SJCRH30 (cell line): ENCODE measurements at regions not wholly inside any gene's neighbourhood (a gene's known extent, or its start where the extent isn't known, plus 50 kb on each side); places are given as distances from the start of the nearest gene placed in this dataset.
A peak's percentile ranks its signal among the peaks of the same experiment; 100 is the strongest.

Experiments
- DNase-seq, 2 experiments: peaks; one replicate each; pipeline ENCODE4 v3.0.0-alpha.2; 2015 to 2020
- H3K27ac ChIP-seq: fragments of 250-450 bp; sonication (Bioruptor Pico); 2 replicates; pipeline ENCODE4 v1.5.1; 2020; ENCODE audit warnings: mild to moderate bottlenecking, moderate library complexity
- H3K27me3 ChIP-seq: fragments of 250-450 bp; sonication (Bioruptor Pico); 2 replicates; pipeline ENCODE4 v1.5.1; 2020; ENCODE audit warnings: mild to moderate bottlenecking, moderate library complexity
- H3K36me3 ChIP-seq: fragments of 250-450 bp; sonication (Bioruptor Pico); 2 replicates; pipeline ENCODE4 v1.5.1; 2020; ENCODE audit warnings: mild to moderate bottlenecking, moderate library complexity
- H3K4me1 ChIP-seq: fragments of 250-450 bp; sonication (Bioruptor Pico); 2 replicates; pipeline ENCODE4 v1.5.1; 2020; ENCODE audit warnings: mild to moderate bottlenecking, moderate library complexity
- H3K4me3 ChIP-seq: fragments of 250-450 bp; sonication (Bioruptor Pico); 2 replicates; pipeline ENCODE4 v1.5.1; 2020; ENCODE audit warnings: mild to moderate bottlenecking, moderate library complexity
- H3K9me3 ChIP-seq: fragments of 250-450 bp; sonication (Bioruptor Pico); replicated peaks from 2 replicates; pipeline ENCODE4 v1.5.1; 2020; ENCODE audit warnings: mild to moderate bottlenecking, moderate library complexity

DNA sequence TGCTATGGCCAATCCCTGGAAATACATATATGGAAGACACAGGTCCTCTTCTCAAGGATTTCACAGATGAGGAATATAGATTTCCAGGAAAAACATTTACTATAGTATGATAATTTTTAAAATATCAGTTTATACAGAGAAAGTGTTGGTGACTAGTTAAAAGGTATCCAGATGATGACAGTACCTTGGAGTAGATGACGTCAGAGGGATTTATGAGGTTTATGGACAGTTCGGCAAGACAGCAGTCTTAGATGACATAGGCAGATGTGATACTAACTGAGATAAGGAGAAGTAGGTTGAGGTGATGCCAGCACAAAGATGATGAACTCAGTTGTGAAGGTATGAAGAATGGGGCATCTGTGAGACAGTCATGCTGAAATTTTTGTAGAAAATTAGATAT lies 750.3 kb downstream of the PRELID2 start:
- no peaks in the 10 kb centered on the region for H3K27me3 ChIP-seq
- H3K27ac ChIP-seq: no peak overlapping the region
- H3K9me3 ChIP-seq: no peaks in the 10 kb centered on the region
- DNase-seq: no peak
- H3K4me3 ChIP-seq: no peak overlapping the region
- H3K4me1 ChIP-seq: no peaks in the 10 kb centered on the region
- H3K36me3 ChIP-seq: no peaks in the 10 kb centered on the region

DNA sequence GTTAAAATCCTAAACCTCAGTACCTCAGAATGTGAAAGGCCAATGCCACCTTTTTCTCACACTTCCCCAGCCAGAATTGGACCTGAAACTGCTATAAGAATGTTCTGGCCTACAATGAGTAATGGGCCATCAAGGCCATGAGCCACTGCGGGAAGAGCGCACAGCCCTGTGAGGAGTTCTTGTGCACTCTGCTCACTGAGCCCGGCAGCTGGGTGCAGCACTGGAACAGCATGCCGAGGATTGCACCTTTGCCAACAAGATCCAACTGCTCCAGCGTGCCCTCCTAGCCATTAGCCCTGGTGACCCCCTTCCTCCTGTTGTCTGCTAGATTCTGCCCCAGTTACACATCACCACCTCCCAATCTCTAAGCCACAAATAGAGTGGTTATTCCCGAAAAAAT lies 758.1 kb downstream of the PRELID2 start:
- H3K9me3 ChIP-seq: no peaks in the 10 kb centered on the region
- no peaks in the 10 kb centered on the region for H3K36me3 ChIP-seq
- no peak overlapping the region for H3K4me3 ChIP-seq
- H3K27me3 ChIP-seq: no peaks in the 10 kb centered on the region
- no peak for DNase-seq
- no peaks in the 10 kb centered on the region for H3K4me1 ChIP-seq
- no peak overlapping the region for H3K27ac ChIP-seq

DNA sequence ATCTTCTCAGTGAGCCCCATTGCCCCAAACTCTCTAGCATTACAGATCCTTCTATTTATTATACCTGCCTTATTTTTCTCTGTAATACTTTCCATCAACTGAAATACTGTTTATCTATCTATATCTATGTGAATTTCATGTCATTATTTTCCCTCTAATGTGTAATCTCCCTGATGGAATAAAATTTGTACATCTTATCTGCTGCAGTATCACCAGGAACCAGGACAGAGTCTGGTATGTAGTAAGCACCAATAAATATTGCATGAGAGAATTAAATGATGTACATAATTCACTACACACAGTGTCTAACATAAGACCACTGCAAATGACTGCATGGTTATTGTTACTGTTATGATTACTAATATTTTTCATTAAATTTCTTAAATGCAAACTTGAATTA lies 759.1 kb downstream of the PRELID2 start:
- H3K27ac ChIP-seq: no peak overlapping the region

DNA sequence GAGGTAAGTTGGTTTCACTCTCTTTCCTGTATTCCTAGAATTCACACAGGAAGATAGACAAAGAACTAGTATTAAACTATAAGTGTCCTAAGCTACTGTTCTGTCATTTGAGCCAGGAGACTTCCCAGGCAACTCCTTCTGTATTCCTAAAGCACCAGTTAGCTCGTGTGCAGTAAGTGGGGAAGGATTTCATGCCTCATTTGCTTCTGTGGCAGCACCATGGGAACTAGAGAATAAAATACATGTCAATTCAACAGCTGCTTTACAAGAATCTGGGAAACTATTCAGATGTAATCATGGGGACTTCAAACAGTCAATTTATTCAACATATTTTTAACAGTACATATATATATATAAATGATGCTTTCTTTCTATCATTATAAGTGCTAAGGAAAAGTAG lies 762.3 kb downstream of the PRELID2 start:
- Histone ChIP-seq H3K27ac (no peak overlapping the region), H3K36me3 (no peaks in the 10 kb centered on the region), H3K9me3 (no peaks in the 10 kb centered on the region), H3K4me1 (no peaks in the 10 kb centered on the region), H3K27me3 (no peaks in the 10 kb centered on the region), H3K4me3 (no peak overlapping the region)
- DNase-seq: peak in 1 of 2 experiments; percentile 41

More for the DNA sequence above, 759.1 kb downstream of the PRELID2 start:
- H3K9me3 ChIP-seq: no peaks in the 10 kb centered on the region
- H3K36me3 ChIP-seq: no peaks in the 10 kb centered on the region
- H3K4me1 ChIP-seq: no peaks in the 10 kb centered on the region
- DNase-seq: no peak
- no peak overlapping the region for H3K4me3 ChIP-seq
- no peaks in the 10 kb centered on the region for H3K27me3 ChIP-seq

DNA sequence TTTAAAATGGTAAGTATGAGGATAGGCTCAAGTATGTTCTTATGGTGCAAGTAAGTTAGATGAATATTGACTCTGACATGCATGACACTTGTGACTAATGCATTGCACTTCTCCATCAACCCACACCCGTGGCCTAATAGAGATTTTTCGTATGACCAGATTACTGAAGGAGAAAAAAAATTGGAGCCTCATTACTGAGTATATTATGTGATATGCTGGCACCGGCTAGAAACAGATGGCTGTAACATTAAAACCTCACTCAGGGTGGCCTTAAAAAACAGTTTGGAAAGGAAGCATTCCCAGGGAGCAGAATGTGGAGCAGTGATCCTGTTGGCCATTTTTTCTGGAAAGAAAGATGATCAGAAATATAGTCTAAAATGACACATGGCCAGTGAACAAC lies 766.4 kb downstream of the PRELID2 start:
- no peak overlapping the region for H3K27ac ChIP-seq
- H3K9me3 ChIP-seq: no peaks in the 10 kb centered on the region
- H3K27me3 ChIP-seq: no peaks in the 10 kb centered on the region
- no peaks in the 10 kb centered on the region for H3K4me1 ChIP-seq
- no peak overlapping the region for H3K4me3 ChIP-seq
- DNase-seq: no peak
- no peaks in the 10 kb centered on the region for H3K36me3 ChIP-seq

DNA sequence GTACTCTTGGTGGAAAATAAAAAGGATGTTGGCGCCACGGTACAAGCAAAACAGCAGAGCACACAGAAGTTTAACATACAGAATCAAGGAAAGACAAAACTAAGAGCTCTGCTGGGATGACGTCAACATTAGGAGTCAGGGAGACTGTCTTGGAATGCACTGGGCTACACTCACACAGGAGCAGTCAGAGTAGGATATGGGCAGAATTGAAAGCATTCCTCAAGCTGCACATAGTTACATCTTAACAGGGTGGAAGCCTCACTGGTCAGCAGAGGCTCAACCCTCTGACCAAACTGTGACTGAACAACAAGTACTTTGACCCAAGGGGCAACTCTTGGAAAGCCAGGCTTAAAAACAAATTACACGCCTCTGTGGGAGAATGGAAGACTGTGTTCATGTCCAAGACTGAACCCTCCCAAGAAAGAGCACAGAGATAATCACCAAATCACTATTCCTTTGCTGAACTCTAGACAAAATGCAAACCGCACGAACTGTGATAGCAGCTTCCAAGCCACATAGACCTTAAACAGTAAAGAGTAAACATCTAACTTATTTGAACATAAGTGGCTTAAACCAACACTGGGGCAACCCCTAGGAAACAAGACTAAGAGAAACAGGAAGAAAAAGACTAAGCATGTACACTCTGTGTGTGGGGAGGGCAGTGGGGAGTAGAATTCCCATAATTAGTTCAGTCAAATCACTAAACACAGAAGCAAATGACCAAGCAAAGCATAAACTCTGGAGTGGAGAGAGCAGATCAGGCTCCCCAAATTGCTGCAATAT lies 772.7 kb downstream of the PRELID2 start:
- DNase-seq: no peak
- H3K4me1 ChIP-seq: no peaks in the 10 kb centered on the region
- no peaks in the 10 kb centered on the region for H3K9me3 ChIP-seq
- no peaks in the 10 kb centered on the region for H3K36me3 ChIP-seq
- H3K4me3 ChIP-seq: no peak overlapping the region
- H3K27me3 ChIP-seq: no peaks in the 10 kb centered on the region
- H3K27ac ChIP-seq: no peak overlapping the region

DNA sequence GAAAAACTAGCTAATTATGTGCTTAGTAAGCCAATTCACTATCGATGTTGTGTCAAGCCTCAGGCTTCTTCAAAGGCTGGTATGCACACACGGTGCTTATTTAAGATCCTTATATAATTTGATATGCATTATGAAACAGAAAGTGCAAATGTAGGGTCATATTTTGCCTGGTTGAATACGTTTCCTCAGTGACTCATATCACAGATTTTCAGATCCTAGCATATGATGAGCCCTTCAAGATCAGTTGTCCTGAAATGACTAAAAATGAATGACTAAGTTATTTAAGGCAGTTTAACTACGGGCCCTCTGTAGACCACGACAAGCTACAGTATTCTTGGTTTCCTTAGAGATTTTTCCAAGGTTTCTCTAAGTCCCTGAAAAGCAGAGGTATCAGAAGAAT lies 778.3 kb downstream of the PRELID2 start:
- no peaks in the 10 kb centered on the region for H3K36me3 ChIP-seq
- H3K9me3 ChIP-seq: no peaks in the 10 kb centered on the region
- H3K27me3 ChIP-seq: no peaks in the 10 kb centered on the region
- no peak overlapping the region for H3K27ac ChIP-seq
- H3K4me3 ChIP-seq: no peak overlapping the region
- no peaks in the 10 kb centered on the region for H3K4me1 ChIP-seq
- no peak for DNase-seq

DNA sequence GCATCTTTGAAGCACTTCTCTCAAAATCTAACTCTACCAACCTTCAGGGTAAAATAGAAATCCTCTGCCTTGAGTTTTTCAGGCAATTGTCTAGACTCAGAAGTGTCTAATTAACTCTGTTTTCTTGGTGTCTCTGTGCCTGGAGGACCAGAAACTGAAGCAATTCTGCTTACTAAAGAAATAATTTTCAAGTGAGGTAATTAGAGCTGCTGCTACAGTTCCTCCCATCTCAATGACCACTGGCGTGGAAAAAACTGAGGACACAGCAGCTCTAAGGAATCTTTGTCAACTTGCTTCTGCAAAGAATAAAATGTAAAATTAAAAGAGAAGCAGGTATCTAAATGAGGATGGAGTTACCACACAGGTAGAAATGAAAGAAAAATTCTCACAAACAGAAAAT lies 785.0 kb downstream of the PRELID2 start:
- Histone ChIP-seq H3K4me1 (no peaks in the 10 kb centered on the region), H3K27me3 (no peaks in the 10 kb centered on the region)
- DNase-seq: no peak

DNA sequence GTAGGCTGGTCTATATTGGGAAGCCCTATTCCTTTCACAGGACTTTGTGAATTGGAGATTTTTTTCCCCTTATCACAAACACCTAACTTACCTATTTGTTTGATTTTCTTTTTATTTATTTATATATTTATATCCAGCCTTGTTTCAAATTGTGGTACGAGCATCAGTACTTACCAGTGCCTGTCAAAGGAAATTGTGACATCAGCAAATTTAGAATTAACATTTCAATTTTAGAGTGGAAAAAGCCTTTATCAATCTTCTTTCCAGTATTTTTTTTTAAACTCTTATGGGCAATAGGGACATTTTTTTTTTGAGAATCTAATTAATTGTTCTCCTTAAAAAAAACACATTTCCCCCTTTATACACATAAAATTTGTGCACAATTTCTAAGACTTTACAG lies 790.2 kb downstream of the PRELID2 start:
- DNase-seq: no peak
- no peak overlapping the region for H3K4me3 ChIP-seq
- H3K36me3 ChIP-seq: no peaks in the 10 kb centered on the region
- no peaks in the 10 kb centered on the region for H3K9me3 ChIP-seq
- H3K27ac ChIP-seq: no peak overlapping the region
- H3K27me3 ChIP-seq: no peaks in the 10 kb centered on the region
- H3K4me1 ChIP-seq: no peaks in the 10 kb centered on the region

More for the DNA sequence above, 785.0 kb downstream of the PRELID2 start:
- Histone ChIP-seq H3K27ac (no peak overlapping the region), H3K9me3 (no peaks in the 10 kb centered on the region), H3K4me3 (no peak overlapping the region), H3K36me3 (no peaks in the 10 kb centered on the region)

DNA sequence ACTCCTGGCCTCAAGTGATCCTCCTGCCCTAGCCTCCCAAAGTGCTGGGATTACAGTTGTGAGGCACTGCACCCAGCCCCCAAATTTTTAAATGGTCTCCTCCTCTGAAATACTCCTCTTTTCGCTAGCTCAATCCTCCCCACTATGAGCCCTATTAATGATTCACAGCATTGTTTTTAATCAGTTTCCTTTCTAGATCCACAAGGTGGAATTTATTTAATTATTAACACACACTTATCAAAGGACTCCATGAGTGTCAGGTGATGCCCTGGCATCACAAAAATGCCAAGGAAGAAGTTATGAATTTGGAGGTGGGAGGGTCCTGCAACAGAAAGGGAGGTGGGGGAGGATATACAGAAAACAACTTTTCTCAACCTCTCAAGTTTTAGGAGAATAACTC lies 806.5 kb downstream of the PRELID2 start:
- no peak overlapping the region for H3K27ac ChIP-seq
- no peak for DNase-seq
- no peaks in the 10 kb centered on the region for H3K4me1 ChIP-seq
- H3K4me3 ChIP-seq: no peak overlapping the region
- H3K27me3 ChIP-seq: no peaks in the 10 kb centered on the region
- no peaks in the 10 kb centered on the region for H3K9me3 ChIP-seq
- H3K36me3 ChIP-seq: no peaks in the 10 kb centered on the region

DNA sequence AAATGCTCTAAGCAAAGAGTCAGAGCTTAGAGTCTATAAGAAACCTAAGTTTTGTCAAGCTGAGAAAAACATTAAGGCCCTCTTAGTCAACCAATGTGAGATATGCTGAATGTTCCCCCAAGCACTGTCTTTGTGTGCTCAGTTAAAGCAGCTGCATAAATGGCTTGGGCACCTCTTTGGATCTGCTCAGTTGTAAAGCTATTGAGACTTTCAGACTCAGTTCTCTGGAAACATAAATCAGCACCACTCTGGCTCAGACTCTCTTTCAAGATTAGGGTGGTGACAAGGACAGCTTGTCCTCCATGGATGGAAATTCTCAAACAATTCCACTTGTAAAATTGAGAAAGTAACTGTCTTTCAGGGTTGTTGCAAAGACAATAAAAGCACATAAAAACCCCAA lies 807.9 kb downstream of the PRELID2 start:
- no peaks in the 10 kb centered on the region for H3K27me3 ChIP-seq
- DNase-seq: no peak
- no peak overlapping the region for H3K27ac ChIP-seq
- no peaks in the 10 kb centered on the region for H3K4me1 ChIP-seq
- H3K36me3 ChIP-seq: no peaks in the 10 kb centered on the region
- H3K9me3 ChIP-seq: no peaks in the 10 kb centered on the region
- no peak overlapping the region for H3K4me3 ChIP-seq

DNA sequence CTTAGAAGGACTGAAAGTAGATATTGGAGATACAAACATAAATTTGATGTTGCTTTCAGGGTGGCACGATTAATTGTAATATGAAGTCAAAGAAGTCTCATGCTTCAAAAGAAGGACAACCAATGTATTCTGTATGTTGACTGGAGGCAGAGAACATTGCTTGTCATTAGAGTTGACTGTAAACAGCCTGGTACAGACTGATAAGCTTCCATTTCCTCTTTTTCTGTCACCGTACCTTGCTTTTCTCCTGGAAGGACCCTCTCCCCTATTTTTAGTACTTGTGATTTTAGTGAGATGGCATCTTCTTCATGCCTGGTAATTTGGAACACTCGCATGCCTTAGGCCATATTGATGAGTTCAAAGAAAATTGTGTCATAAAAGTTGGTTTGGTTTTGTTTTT lies 809.4 kb downstream of the PRELID2 start:
- DNase-seq: no peak
- Histone ChIP-seq H3K36me3 (no peaks in the 10 kb centered on the region), H3K4me1 (no peaks in the 10 kb centered on the region), H3K9me3 (no peaks in the 10 kb centered on the region), H3K27me3 (no peaks in the 10 kb centered on the region), H3K4me3 (no peak overlapping the region), H3K27ac (no peak overlapping the region)

DNA sequence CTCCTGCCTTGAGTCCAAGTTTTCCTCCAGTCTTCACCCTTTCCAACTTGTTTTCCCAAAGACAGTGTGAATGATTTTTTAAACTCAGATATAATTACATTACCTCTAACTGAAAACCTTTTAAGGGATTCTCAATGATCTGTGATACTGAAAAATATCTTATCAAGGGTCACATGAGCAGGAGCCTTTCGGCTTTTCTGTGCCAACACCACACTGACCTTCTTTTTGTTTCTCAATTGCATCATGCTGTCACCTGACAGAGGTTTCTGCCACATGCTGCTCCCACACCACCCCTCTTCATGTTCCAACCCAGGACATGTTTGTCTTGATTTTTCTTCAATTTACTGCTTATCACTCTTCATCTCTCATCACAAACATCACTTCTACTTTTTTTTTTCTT lies 820.0 kb downstream of the PRELID2 start:
- no peak for DNase-seq
- no peak overlapping the region for H3K4me3 ChIP-seq
- no peaks in the 10 kb centered on the region for H3K9me3 ChIP-seq

DNA sequence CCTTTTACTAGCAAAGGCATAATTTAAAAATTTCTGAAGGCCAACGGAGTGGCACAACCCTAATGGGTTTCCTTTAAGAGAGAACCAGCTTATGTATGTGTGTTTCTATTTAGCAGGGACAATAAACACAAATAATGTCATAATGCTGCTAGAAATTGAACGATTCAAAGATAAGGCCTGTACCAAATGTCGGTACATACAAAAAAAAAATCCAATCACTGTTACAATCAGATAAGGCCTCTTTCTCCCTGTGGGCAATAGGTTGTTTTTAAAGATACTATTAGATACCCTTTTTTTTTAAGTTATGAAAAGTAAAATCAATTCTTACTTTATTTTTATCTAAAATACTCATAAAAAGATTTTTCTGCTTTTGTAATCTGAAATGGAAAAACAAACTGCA lies 821.0 kb downstream of the PRELID2 start:
- Histone ChIP-seq H3K27ac (no peak overlapping the region), H3K4me3 (no peak overlapping the region), H3K9me3 (no peaks in the 10 kb centered on the region), H3K36me3 (no peaks in the 10 kb centered on the region), H3K27me3 (no peaks in the 10 kb centered on the region), H3K4me1 (no peaks in the 10 kb centered on the region)
- DNase-seq: no peak

More for the DNA sequence above, 820.0 kb downstream of the PRELID2 start:
- Histone ChIP-seq H3K27me3 (no peaks in the 10 kb centered on the region), H3K36me3 (no peaks in the 10 kb centered on the region), H3K4me1 (no peaks in the 10 kb centered on the region), H3K27ac (no peak overlapping the region)

DNA sequence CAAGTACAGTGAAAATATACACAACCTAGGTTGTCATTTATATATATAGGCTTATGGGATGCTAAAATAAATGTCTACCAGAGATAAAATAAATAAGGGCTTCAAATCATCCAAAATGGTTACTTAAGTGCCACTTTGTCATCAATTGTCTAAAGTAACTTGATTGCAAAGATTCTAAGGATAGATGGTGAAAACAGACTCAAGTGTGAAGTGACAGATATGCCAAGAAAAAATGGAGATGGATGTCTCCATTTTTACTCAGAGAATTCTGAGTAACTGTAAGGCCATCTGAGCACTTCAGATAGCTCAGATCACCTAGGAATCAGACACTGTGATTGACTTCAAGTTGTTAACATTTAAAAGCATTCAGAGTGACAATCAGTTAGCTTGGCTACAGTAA lies 824.3 kb downstream of the PRELID2 start:
- no peak for DNase-seq
- H3K4me1 ChIP-seq: no peaks in the 10 kb centered on the region
- no peaks in the 10 kb centered on the region for H3K9me3 ChIP-seq
- H3K36me3 ChIP-seq: no peaks in the 10 kb centered on the region
- no peak overlapping the region for H3K4me3 ChIP-seq
- no peak overlapping the region for H3K27ac ChIP-seq
- no peaks in the 10 kb centered on the region for H3K27me3 ChIP-seq

DNA sequence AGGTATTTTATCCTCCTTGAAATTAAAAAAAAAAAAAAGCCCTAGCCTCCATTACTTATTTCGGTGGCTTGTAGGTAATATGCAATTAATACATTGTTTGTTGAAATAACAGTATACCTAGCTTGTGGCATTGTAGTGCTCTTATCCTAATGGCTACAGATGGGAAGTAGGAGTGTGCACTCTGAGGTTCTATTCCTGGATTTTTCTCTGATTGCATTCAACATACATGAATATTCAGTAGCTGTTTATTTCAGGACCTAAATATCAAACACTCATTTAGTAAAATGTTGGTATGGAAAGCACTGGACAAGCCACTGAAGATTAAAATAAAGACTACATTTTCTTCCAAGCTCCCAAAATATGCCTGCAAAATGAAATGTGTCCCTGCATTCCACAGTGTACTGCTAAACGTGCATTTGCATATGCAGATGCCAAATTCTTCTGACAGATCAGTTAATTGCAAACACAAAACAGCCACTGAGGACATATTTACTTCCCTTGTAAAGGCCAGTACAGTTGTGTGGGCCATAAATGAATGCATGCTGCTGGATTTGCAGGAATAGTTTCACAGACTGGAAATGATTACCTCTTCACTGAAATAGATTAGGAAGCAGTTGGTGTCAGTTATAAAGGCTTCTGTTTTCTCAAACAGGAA lies 826.1 kb downstream of the PRELID2 start:
- no peaks in the 10 kb centered on the region for H3K36me3 ChIP-seq
- DNase-seq: no peak
- no peak overlapping the region for H3K27ac ChIP-seq
- no peak overlapping the region for H3K4me3 ChIP-seq
- H3K9me3 ChIP-seq: no peaks in the 10 kb centered on the region
- H3K4me1 ChIP-seq: no peaks in the 10 kb centered on the region
- no peaks in the 10 kb centered on the region for H3K27me3 ChIP-seq
